GM23338 (cell line): ENCODE measurements at regions not wholly inside any gene's neighbourhood (a gene's known extent, or its start where the extent isn't known, plus 50 kb on each side); places are given as distances from the start of the nearest gene placed in this dataset.

Experiments used
- ATAC-seq: fragments of 200-7000 bp; cut with Tn5 transposase; 3 replicates; pipeline ENCODE4 v1.9.1; 2020
- DNase-seq: peaks from one replicate; pipeline ENCODE4 v3.0.0-alpha.2; 2015; ENCODE audit warnings: low spot score
- H2AFZ ChIP-seq: fragments of 200-600 bp; sonication (generic); 2 replicates; pipeline ENCODE4 v1.8.0; 2016; ENCODE audit warnings: antibody characterized with exemption, mild to moderate bottlenecking, moderate library complexity
- H3F3A ChIP-seq: fragments of 200-600 bp; sonication (generic); replicated peaks from 2 replicates; pipeline ENCODE4 v1.8.0; 2017; ENCODE audit warnings: antibody characterized with exemption, mixed run types, low read depth
- H3K27ac ChIP-seq: fragments of 200-600 bp; sonication (generic); 2 replicates; pipeline ENCODE4 v1.6.1; 2016; ENCODE audit warnings: low read depth
- H3K27me3 ChIP-seq: fragments of 200-600 bp; sonication (generic); 2 replicates; pipeline ENCODE4 v1.8.0; 2016; ENCODE audit warnings: mild to moderate bottlenecking, mixed run types, moderate library complexity; ENCODE audit not compliant: insufficient read depth
- H3K36me3 ChIP-seq: fragments of 200-600 bp; sonication (generic); 2 replicates; pipeline ENCODE4 v1.8.0; 2016; ENCODE audit warnings: mild to moderate bottlenecking; ENCODE audit not compliant: insufficient read depth
- H3K4me1 ChIP-seq: fragments of 200-600 bp; sonication (generic); 2 replicates; pipeline ENCODE4 v1.8.0; 2016; ENCODE audit warnings: mild to moderate bottlenecking, moderate library complexity; ENCODE audit not compliant: insufficient read depth
- H3K4me2 ChIP-seq: fragments of 200-600 bp; sonication (generic); 2 replicates; pipeline ENCODE4 v1.7.1; 2017; ENCODE audit warnings: mixed run types
- H3K4me3 ChIP-seq: fragments of 200-600 bp; sonication (generic); 2 replicates; pipeline ENCODE4 v1.6.1; 2016; ENCODE audit warnings: mixed run types
- H3K79me2 ChIP-seq: fragments of 200-600 bp; sonication (generic); replicated peaks from 2 replicates; pipeline ENCODE4 v1.8.0; 2017; ENCODE audit warnings: mild to moderate bottlenecking; ENCODE audit not compliant: insufficient read depth
- H3K9me2 ChIP-seq: fragments of 200-600 bp; sonication (generic); 2 replicates; pipeline ENCODE4 v1.8.0; 2017; ENCODE audit not compliant: insufficient read depth
- H4K20me1 ChIP-seq: fragments of 200-600 bp; sonication (generic); replicated peaks from 2 replicates; pipeline ENCODE4 v1.8.0; 2017; ENCODE audit warnings: mild to moderate bottlenecking; ENCODE audit not compliant: insufficient read depth
- H3K27ac Mint-ChIP-seq: 2 replicates; pipeline ENCODE4 v1.8.0; 2020; ENCODE audit warnings: inconsistent platforms, mild to moderate bottlenecking, moderate library complexity, mixed read lengths
- H3K27me3 Mint-ChIP-seq: 3 replicates; pipeline ENCODE4 v1.8.0; 2022; ENCODE audit warnings: low read depth, mild to moderate bottlenecking, moderate library complexity, mixed read lengths, inconsistent platforms; ENCODE audit not compliant: insufficient read depth, poor library complexity
- H3K36me3 Mint-ChIP-seq: 3 replicates; pipeline ENCODE4 v1.8.0; 2021; ENCODE audit warnings: low read depth, mild to moderate bottlenecking, inconsistent platforms, moderate library complexity, mixed read lengths
- H3K4me1 Mint-ChIP-seq: 3 replicates; pipeline ENCODE4 v1.8.0; 2020; ENCODE audit warnings: mild to moderate bottlenecking, inconsistent platforms, mixed read lengths
- H3K4me3 Mint-ChIP-seq: 3 replicates; pipeline ENCODE4 v1.8.0; 2021; ENCODE audit warnings: moderate library complexity, mild to moderate bottlenecking, inconsistent platforms, mixed read lengths
- H3K9me3 Mint-ChIP-seq: 3 replicates; pipeline ENCODE4 v1.8.0; 2020; ENCODE audit warnings: moderate library complexity, mild to moderate bottlenecking, inconsistent platforms, mixed read lengths
- CREB1 ChIP-seq: fragments of 250-450 bp; sonication (Bioruptor Pico); IDR thresholded peaks from 2 replicates; pipeline ENCODE4 v1.5.0; 2020; ENCODE audit warnings: low read depth, mild to moderate bottlenecking, moderate library complexity
- ETS1 ChIP-seq: IDR thresholded peaks from 2 replicates; pipeline ENCODE4 v1.6.1; 2016; ENCODE audit warnings: antibody characterized with exemption
- EZH2 ChIP-seq: fragments of 200-600 bp; sonication (generic); IDR thresholded peaks from one replicate; pipeline ENCODE4 v1.8.0; 2017; ENCODE audit warnings: antibody characterized with exemption, mild to moderate bottlenecking, low read depth; ENCODE audit not compliant: unreplicated experiment
- EZH2phosphoT487 ChIP-seq: fragments of 200-600 bp; sonication (generic); IDR thresholded peaks from one replicate; pipeline ENCODE4 v1.8.1; 2018; ENCODE audit warnings: antibody characterized with exemption; ENCODE audit not compliant: unreplicated experiment
- JUNB ChIP-seq: IDR thresholded peaks from one replicate; pipeline ENCODE4 v1.6.1; 2016; ENCODE audit warnings: antibody characterized with exemption; ENCODE audit not compliant: unreplicated experiment
- NANOG ChIP-seq: IDR thresholded peaks from 2 replicates; pipeline ENCODE4 v1.6.1; 2016; ENCODE audit warnings: antibody characterized with exemption, borderline replicate concordance
- POLR2AphosphoS5 ChIP-seq: IDR thresholded peaks from 2 replicates; pipeline ENCODE4 v1.6.1; 2016; ENCODE audit warnings: antibody characterized with exemption, low read depth
- STAT1 ChIP-seq: IDR thresholded peaks from one replicate; pipeline ENCODE4 v1.6.1; 2016; ENCODE audit warnings: antibody characterized with exemption; ENCODE audit not compliant: unreplicated experiment
- ZNF114 ChIP-seq: fragments of 250-450 bp; sonication (Bioruptor Pico); IDR thresholded peaks from 2 replicates; pipeline ENCODE4 v1.5.0; 2020; ENCODE audit warnings: mild to moderate bottlenecking, moderate library complexity
- ZNF331 ChIP-seq: fragments of 250-450 bp; sonication (Bioruptor Pico); IDR thresholded peaks from 2 replicates; pipeline ENCODE4 v1.5.0; 2020; ENCODE audit warnings: low read depth, mild to moderate bottlenecking, moderate library complexity
- ZNF462 ChIP-seq: fragments of 250-450 bp; sonication (Bioruptor Pico); IDR thresholded peaks from 2 replicates; pipeline ENCODE4 v1.5.0; 2020; ENCODE audit warnings: mild to moderate bottlenecking, moderate library complexity
- TF ChIP-seq, protein P1 (sequence below), 2 experiments: fragments of 200-600 bp in 1 of 2; sonication (generic) in 1 of 2; conservative IDR thresholded peaks; 2 replicates each; pipeline versions ENCODE4 v1.5.1 to v1.6.1; 2016 to 2017; ENCODE audit warnings: antibody characterized with exemption in 2 of 2, low read depth in 2 of 2, mild to moderate bottlenecking in 2 of 2, moderate library complexity in 1 of 2
- TF ChIP-seq, protein P2 (sequence below): IDR thresholded peaks from one replicate; pipeline ENCODE4 v1.6.1; 2018; ENCODE audit warnings: antibody characterized with exemption; ENCODE audit not compliant: unreplicated experiment

- no peaks in the 10 kb centered on the region for H3K9me2 ChIP-seq
- no peak overlapping the region for H3K4me3 ChIP-seq
- TF ChIP-seq JUNB (no peak), ZNF462 (CRISPR knock-in tag) (no peak), POLR2AphosphoS5 (no peak), EZH2phosphoT487 (no peak), NANOG (no peak), STAT1 (no peak), EZH2 (no peak), ETS1 (no peak), ZNF114 (no peak), ZNF331 (no peak), CREB1 (CRISPR knock-in tag) (no peak)
- TF ChIP-seq, protein P1, sequence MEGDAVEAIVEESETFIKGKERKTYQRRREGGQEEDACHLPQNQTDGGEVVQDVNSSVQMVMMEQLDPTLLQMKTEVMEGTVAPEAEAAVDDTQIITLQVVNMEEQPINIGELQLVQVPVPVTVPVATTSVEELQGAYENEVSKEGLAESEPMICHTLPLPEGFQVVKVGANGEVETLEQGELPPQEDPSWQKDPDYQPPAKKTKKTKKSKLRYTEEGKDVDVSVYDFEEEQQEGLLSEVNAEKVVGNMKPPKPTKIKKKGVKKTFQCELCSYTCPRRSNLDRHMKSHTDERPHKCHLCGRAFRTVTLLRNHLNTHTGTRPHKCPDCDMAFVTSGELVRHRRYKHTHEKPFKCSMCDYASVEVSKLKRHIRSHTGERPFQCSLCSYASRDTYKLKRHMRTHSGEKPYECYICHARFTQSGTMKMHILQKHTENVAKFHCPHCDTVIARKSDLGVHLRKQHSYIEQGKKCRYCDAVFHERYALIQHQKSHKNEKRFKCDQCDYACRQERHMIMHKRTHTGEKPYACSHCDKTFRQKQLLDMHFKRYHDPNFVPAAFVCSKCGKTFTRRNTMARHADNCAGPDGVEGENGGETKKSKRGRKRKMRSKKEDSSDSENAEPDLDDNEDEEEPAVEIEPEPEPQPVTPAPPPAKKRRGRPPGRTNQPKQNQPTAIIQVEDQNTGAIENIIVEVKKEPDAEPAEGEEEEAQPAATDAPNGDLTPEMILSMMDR (conservative IDR thresholded peaks at IDR 0.05; ENCODE audit: low read depth in 2 of 2) = no peak
- TF ChIP-seq, protein P2, sequence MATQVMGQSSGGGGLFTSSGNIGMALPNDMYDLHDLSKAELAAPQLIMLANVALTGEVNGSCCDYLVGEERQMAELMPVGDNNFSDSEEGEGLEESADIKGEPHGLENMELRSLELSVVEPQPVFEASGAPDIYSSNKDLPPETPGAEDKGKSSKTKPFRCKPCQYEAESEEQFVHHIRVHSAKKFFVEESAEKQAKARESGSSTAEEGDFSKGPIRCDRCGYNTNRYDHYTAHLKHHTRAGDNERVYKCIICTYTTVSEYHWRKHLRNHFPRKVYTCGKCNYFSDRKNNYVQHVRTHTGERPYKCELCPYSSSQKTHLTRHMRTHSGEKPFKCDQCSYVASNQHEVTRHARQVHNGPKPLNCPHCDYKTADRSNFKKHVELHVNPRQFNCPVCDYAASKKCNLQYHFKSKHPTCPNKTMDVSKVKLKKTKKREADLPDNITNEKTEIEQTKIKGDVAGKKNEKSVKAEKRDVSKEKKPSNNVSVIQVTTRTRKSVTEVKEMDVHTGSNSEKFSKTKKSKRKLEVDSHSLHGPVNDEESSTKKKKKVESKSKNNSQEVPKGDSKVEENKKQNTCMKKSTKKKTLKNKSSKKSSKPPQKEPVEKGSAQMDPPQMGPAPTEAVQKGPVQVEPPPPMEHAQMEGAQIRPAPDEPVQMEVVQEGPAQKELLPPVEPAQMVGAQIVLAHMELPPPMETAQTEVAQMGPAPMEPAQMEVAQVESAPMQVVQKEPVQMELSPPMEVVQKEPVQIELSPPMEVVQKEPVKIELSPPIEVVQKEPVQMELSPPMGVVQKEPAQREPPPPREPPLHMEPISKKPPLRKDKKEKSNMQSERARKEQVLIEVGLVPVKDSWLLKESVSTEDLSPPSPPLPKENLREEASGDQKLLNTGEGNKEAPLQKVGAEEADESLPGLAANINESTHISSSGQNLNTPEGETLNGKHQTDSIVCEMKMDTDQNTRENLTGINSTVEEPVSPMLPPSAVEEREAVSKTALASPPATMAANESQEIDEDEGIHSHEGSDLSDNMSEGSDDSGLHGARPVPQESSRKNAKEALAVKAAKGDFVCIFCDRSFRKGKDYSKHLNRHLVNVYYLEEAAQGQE = no peak
- no peak overlapping the region for H3K27ac Mint-ChIP-seq
- no peak overlapping the region for H3K4me3 Mint-ChIP-seq
- ATAC-seq (no peak), DNase-seq (no peak)
- H3K4me1 Mint-ChIP-seq = peaks cover 13% of the 10 kb centered on the region
- peaks cover 6% of the 10 kb centered on the region for H3K27me3 Mint-ChIP-seq
- H3F3A ChIP-seq = no peaks in the 10 kb centered on the region
- no peaks in the 10 kb centered on the region; the same call in 1 of the 2 replicates for H3K27me3 ChIP-seq
- no peak overlapping the region for H3K27ac ChIP-seq
- H3K36me3 ChIP-seq = peaks cover 7% of the 10 kb centered on the region; the same call in 1 of the 2 replicates
- peaks cover 10% of the 10 kb centered on the region for H3K4me1 ChIP-seq
- H3K9me3 Mint-ChIP-seq = peaks cover 40% of the 10 kb centered on the region
- H3K79me2 ChIP-seq = no peaks in the 10 kb centered on the region
- H4K20me1 ChIP-seq = no peaks in the 10 kb centered on the region
- no peak overlapping the region for H3K4me2 ChIP-seq
- H3K36me3 Mint-ChIP-seq = peaks cover 22% of the 10 kb centered on the region; the same call in 2 of the 3 replicates
- H2AFZ ChIP-seq = no peak overlapping the region
Observed at GRCh38 chr12:94812345-94812744, 162.0 kb upstream of the TMCC3 start.
